ENCODE measurements at regions not wholly inside any gene's neighbourhood (a gene's known extent, or its start where the extent isn't known, plus 50 kb on each side); places are given as distances from the start of the nearest gene placed in this dataset.

- no peak overlapping the region for H4K12ac ChIP-seq (ENCODE audit: low read depth, low read length)
- no peak overlapping the region for H3K4me2 ChIP-seq (ENCODE audit: low read length)
- no peaks in the 10 kb centered on the region for H3K79me1 ChIP-seq (ENCODE audit: low read length)
- H4K8ac ChIP-seq (ENCODE audit: low read depth, low read length): no peak overlapping the region
- no peak overlapping the region for H2AK5ac ChIP-seq (ENCODE audit: low read length)
- no peak overlapping the region for H3K9ac ChIP-seq (ENCODE audit: low read length)
- no peak overlapping the region for H4K91ac ChIP-seq (ENCODE audit: low read depth, low read length)
- no peak overlapping the region for H3K27ac ChIP-seq (ENCODE audit: low read depth, low read length)
- H3K18ac ChIP-seq (ENCODE audit: low read length): no peak overlapping the region
- no peak overlapping the region for H3K23ac ChIP-seq (ENCODE audit: low read length)
- DNase-seq: no peak
- WGBS (ENCODE audit: extremely low coverage, insufficient coverage, insufficient read length): no CpG with 5 or more reads among the region's 1 CpG
- H3K9me3 ChIP-seq (ENCODE audit: insufficient read depth, low read depth, low read length): peaks cover 2% of the 10 kb centered on the region
- H3K4me1 ChIP-seq (ENCODE audit: control insufficient read depth in 1 of 2, insufficient read depth in 2 of 2, low read length in 2 of 2): peaks cover 0 to 2% of the 10 kb centered on the region in 2 experiments
- no peak overlapping the region for H3K4ac ChIP-seq (ENCODE audit: low read depth, low read length)
- H2BK12ac ChIP-seq (ENCODE audit: low read length): no peak overlapping the region
- no peak overlapping the region for H2BK120ac ChIP-seq (ENCODE audit: insufficient read depth, low read length, poor library complexity)
- H2BK5ac ChIP-seq (ENCODE audit: low read depth, low read length, poor library complexity): no peak overlapping the region
- H3K79me2 ChIP-seq (ENCODE audit: control insufficient read depth, insufficient read depth, low read length, poor library complexity): no peaks in the 10 kb centered on the region
- no peak overlapping the region for H3K4me3 ChIP-seq (ENCODE audit: low read depth, low read length)
- no peaks in the 10 kb centered on the region for H3K36me3 ChIP-seq (ENCODE audit: control insufficient read depth in 1 of 2, insufficient read depth in 2 of 2, low read length in 2 of 2)
- H3K14ac ChIP-seq (ENCODE audit: low read length): no peak overlapping the region
- no peaks in the 10 kb centered on the region for H3K27me3 ChIP-seq (ENCODE audit: insufficient read depth, low read length)
- H2AFZ ChIP-seq (ENCODE audit: insufficient read depth, low read length, poor library complexity): no peak overlapping the region
Observed at GRCh38 chr4:17165286-17165685, 266.8 kb upstream of the LDB2 start.

- no peak for DNase-seq
- peaks cover 2% of the 10 kb centered on the region for H3K9me3 ChIP-seq (ENCODE audit: insufficient read depth, low read depth, low read length)
- peaks cover 0 to 2% of the 10 kb centered on the region in 2 experiments for H3K4me1 ChIP-seq (ENCODE audit: control insufficient read depth in 1 of 2, insufficient read depth in 2 of 2, low read length in 2 of 2)
- no peaks in the 10 kb centered on the region for H3K79me2 ChIP-seq (ENCODE audit: control insufficient read depth, insufficient read depth, low read length, poor library complexity)
- H2BK120ac ChIP-seq (ENCODE audit: insufficient read depth, low read length, poor library complexity): no peak overlapping the region
- no peak overlapping the region for H2AFZ ChIP-seq (ENCODE audit: insufficient read depth, low read length, poor library complexity)
- H3K27ac ChIP-seq (ENCODE audit: low read depth, low read length): no peak overlapping the region
- no peak overlapping the region for H2AK5ac ChIP-seq (ENCODE audit: low read length)
- H2BK12ac ChIP-seq (ENCODE audit: low read length): no peak overlapping the region
- H2BK5ac ChIP-seq (ENCODE audit: low read depth, low read length, poor library complexity): no peak overlapping the region
- no peak overlapping the region for H3K9ac ChIP-seq (ENCODE audit: low read length)
- no peak overlapping the region for H4K8ac ChIP-seq (ENCODE audit: low read depth, low read length)
- no peak overlapping the region for H3K4me3 ChIP-seq (ENCODE audit: low read depth, low read length)
- H4K12ac ChIP-seq (ENCODE audit: low read depth, low read length): no peak overlapping the region
- H3K4ac ChIP-seq (ENCODE audit: low read depth, low read length): no peak overlapping the region
- H3K27me3 ChIP-seq (ENCODE audit: insufficient read depth, low read length): no peaks in the 10 kb centered on the region
- H3K36me3 ChIP-seq (ENCODE audit: control insufficient read depth in 1 of 2, insufficient read depth in 2 of 2, low read length in 2 of 2): no peaks in the 10 kb centered on the region
- no peak overlapping the region for H3K4me2 ChIP-seq (ENCODE audit: low read length)
- H4K91ac ChIP-seq (ENCODE audit: low read depth, low read length): no peak overlapping the region
- H3K79me1 ChIP-seq (ENCODE audit: low read length): no peaks in the 10 kb centered on the region
- no peak overlapping the region for H3K18ac ChIP-seq (ENCODE audit: low read length)
- no peak overlapping the region for H3K23ac ChIP-seq (ENCODE audit: low read length)
- no CpG with 5 or more reads among the region's 2 CpGs for WGBS (ENCODE audit: extremely low coverage, insufficient coverage, insufficient read length)
- H3K14ac ChIP-seq (ENCODE audit: low read length): no peak overlapping the region
Observed at GRCh38 chr4:17164666-17165065, 266.2 kb upstream of the LDB2 start.

GRCh38 chr4:17163156-17163771 lies 264.8 kb upstream of the LDB2 start:
- no CpG with 5 or more reads among the region's 3 CpGs for WGBS (ENCODE audit: extremely low coverage, insufficient coverage, insufficient read length)
- H3K4me3 ChIP-seq (ENCODE audit: low read depth, low read length): no peak overlapping the region
- H2AFZ ChIP-seq (ENCODE audit: insufficient read depth, low read length, poor library complexity): no peak overlapping the region

GRCh38 chr4:17157304-17157703 lies 258.9 kb upstream of the LDB2 start:
- Histone ChIP-seq H3K36me3 (ENCODE audit: control insufficient read depth in 1 of 2, insufficient read depth in 2 of 2, low read length in 2 of 2) (no peaks in the 10 kb centered on the region), H3K4ac (ENCODE audit: low read depth, low read length) (no peak overlapping the region), H3K27ac (ENCODE audit: low read depth, low read length) (no peak overlapping the region), H4K8ac (ENCODE audit: low read depth, low read length) (no peak overlapping the region), H3K79me2 (ENCODE audit: control insufficient read depth, insufficient read depth, low read length, poor library complexity) (no peaks in the 10 kb centered on the region), H3K9me3 (ENCODE audit: insufficient read depth, low read depth, low read length) (no peaks in the 10 kb centered on the region), H4K91ac (ENCODE audit: low read depth, low read length) (no peak overlapping the region), H3K14ac (ENCODE audit: low read length) (no peak overlapping the region), H2AFZ (ENCODE audit: insufficient read depth, low read length, poor library complexity) (no peak overlapping the region), H3K4me2 (ENCODE audit: low read length) (no peak overlapping the region), H3K18ac (ENCODE audit: low read length) (no peak overlapping the region), H2AK5ac (ENCODE audit: low read length) (no peak overlapping the region), H3K27me3 (ENCODE audit: insufficient read depth, low read length) (no peaks in the 10 kb centered on the region), H4K12ac (ENCODE audit: low read depth, low read length) (no peak overlapping the region), H3K4me3 (ENCODE audit: low read depth, low read length) (no peak overlapping the region), H3K79me1 (ENCODE audit: low read length) (no peaks in the 10 kb centered on the region), H3K4me1 (ENCODE audit: control insufficient read depth in 1 of 2, insufficient read depth in 2 of 2, low read length in 2 of 2) (no peaks in the 10 kb centered on the region), H2BK12ac (ENCODE audit: low read length) (no peak overlapping the region), H3K9ac (ENCODE audit: low read length) (no peak overlapping the region), H3K23ac (ENCODE audit: low read length) (no peak overlapping the region), H2BK5ac (ENCODE audit: low read depth, low read length, poor library complexity) (no peak overlapping the region), H2BK120ac (ENCODE audit: insufficient read depth, low read length, poor library complexity) (no peak overlapping the region)
- no CpG with 5 or more reads among the region's 4 CpGs for WGBS (ENCODE audit: extremely low coverage, insufficient coverage, insufficient read length)
- no peak for DNase-seq

More at GRCh38 chr4:17163156-17163771, 264.8 kb upstream of the LDB2 start:
- Histone ChIP-seq H3K36me3 (ENCODE audit: control insufficient read depth in 1 of 2, insufficient read depth in 2 of 2, low read length in 2 of 2) (no peaks in the 10 kb centered on the region), H3K18ac (ENCODE audit: low read length) (no peak overlapping the region), H3K27me3 (ENCODE audit: insufficient read depth, low read length) (no peaks in the 10 kb centered on the region), H4K12ac (ENCODE audit: low read depth, low read length) (no peak overlapping the region), H2BK5ac (ENCODE audit: low read depth, low read length, poor library complexity) (no peak overlapping the region), H3K23ac (ENCODE audit: low read length) (no peak overlapping the region), H4K91ac (ENCODE audit: low read depth, low read length) (no peak overlapping the region), H3K14ac (ENCODE audit: low read length) (no peak overlapping the region), H3K4ac (ENCODE audit: low read depth, low read length) (no peak overlapping the region), H4K8ac (ENCODE audit: low read depth, low read length) (no peak overlapping the region), H2BK12ac (ENCODE audit: low read length) (no peak overlapping the region), H2AK5ac (ENCODE audit: low read length) (no peak overlapping the region), H3K9me3 (ENCODE audit: insufficient read depth, low read depth, low read length) (peaks cover 2% of the 10 kb centered on the region), H3K79me2 (ENCODE audit: control insufficient read depth, insufficient read depth, low read length, poor library complexity) (no peaks in the 10 kb centered on the region), H3K4me1 (ENCODE audit: control insufficient read depth in 1 of 2, insufficient read depth in 2 of 2, low read length in 2 of 2) (peaks cover 0 to 2% of the 10 kb centered on the region in 2 experiments), H3K79me1 (ENCODE audit: low read length) (no peaks in the 10 kb centered on the region), H2BK120ac (ENCODE audit: insufficient read depth, low read length, poor library complexity) (no peak overlapping the region), H3K9ac (ENCODE audit: low read length) (no peak overlapping the region), H3K4me2 (ENCODE audit: low read length) (no peak overlapping the region), H3K27ac (ENCODE audit: low read depth, low read length) (no peak overlapping the region)
- DNase-seq: no peak
